ENCODE measurements at regions not wholly inside any gene's neighbourhood (a gene's known extent, or its start where the extent isn't known, plus 50 kb on each side); places are given as distances from the start of the nearest gene placed in this dataset.

- ChIA-PET POLR2A (no interaction called here), CTCF (no interaction called here)
- no peak for TF ChIP-seq CTCF (IDR thresholded peaks at IDR 0.05)
- intact Hi-C loops (cut with DNase I, micrococcal nuclease), result no loop called here
- Histone ChIP-seq H3K27me3 (ENCODE audit: control insufficient read depth in 1 of 2, insufficient read depth in 2 of 2, low read length in 2 of 2) (no peaks in the 10 kb centered on the region), H3K36me3 (ENCODE audit: insufficient read depth, low read length) (no peaks in the 10 kb centered on the region), H3K27ac (ENCODE audit: low read depth in 1 of 2, low read length in 2 of 2) (no peak overlapping the region), H3K4me3 (ENCODE audit: low read length) (no peak overlapping the region), H3K9me3 (ENCODE audit: control insufficient read depth in 1 of 2, insufficient read depth in 1 of 2, low read length in 2 of 2) (no peaks in the 10 kb centered on the region), H3K4me1 (ENCODE audit: insufficient read depth, low read length) (no peaks in the 10 kb centered on the region)
- ATAC-seq (ENCODE audit: poor library complexity) (no peak), DNase-seq (no peak)
- Mint-ChIP-seq H3K4me3 (no peak overlapping the region), H3K36me3 (ENCODE audit: low read depth) (no peaks in the 10 kb centered on the region), H3K27me3 (no peaks in the 10 kb centered on the region), H3K9me3 (peaks cover 5% of the 10 kb centered on the region), H3K4me1 (ENCODE audit: low read depth) (no peaks in the 10 kb centered on the region), H3K27ac (no peak overlapping the region)
These were observed 1037.8 kb downstream of the OTOL1 start for GRCh38 chr3:162534431-162534830.

GRCh38 chr3:162538491-162538890 lies 1041.9 kb downstream of the OTOL1 start:
- Histone ChIP-seq H3K27me3 (ENCODE audit: control insufficient read depth in 1 of 2, insufficient read depth in 2 of 2, low read length in 2 of 2) (no peaks in the 10 kb centered on the region), H3K27ac (ENCODE audit: low read depth in 1 of 2, low read length in 2 of 2) (no peak overlapping the region), H3K4me3 (ENCODE audit: low read length) (no peak overlapping the region), H3K36me3 (ENCODE audit: insufficient read depth, low read length) (no peaks in the 10 kb centered on the region), H3K9me3 (ENCODE audit: control insufficient read depth in 1 of 2, insufficient read depth in 1 of 2, low read length in 2 of 2) (no peaks in the 10 kb centered on the region), H3K4me1 (ENCODE audit: insufficient read depth, low read length) (no peaks in the 10 kb centered on the region)
- no peaks in the 10 kb centered on the region for H3K4me1 Mint-ChIP-seq (ENCODE audit: low read depth)
- H3K27ac Mint-ChIP-seq, result no peak overlapping the region
- no peaks in the 10 kb centered on the region for H3K27me3 Mint-ChIP-seq
- H3K4me3 Mint-ChIP-seq, result no peak overlapping the region
- DNase-seq (no peak), ATAC-seq (ENCODE audit: poor library complexity) (no peak)
- intact Hi-C loops (cut with DNase I, micrococcal nuclease), result no loop called here
- POLR2A ChIA-PET, result no interaction called here
- H3K9me3 Mint-ChIP-seq, result peaks cover 4% of the 10 kb centered on the region
- TF ChIP-seq CTCF (IDR thresholded peaks at IDR 0.05), result no peak
- no peaks in the 10 kb centered on the region for H3K36me3 Mint-ChIP-seq (ENCODE audit: low read depth)
- CTCF ChIA-PET, result no interaction called here

- POLR2A ChIA-PET, result no interaction called here
- DNase-seq, result no peak
- H3K4me1 Mint-ChIP-seq (ENCODE audit: low read depth), result no peaks in the 10 kb centered on the region
- H3K27ac Mint-ChIP-seq, result no peak overlapping the region
- no peaks in the 10 kb centered on the region for H3K36me3 ChIP-seq (ENCODE audit: insufficient read depth, low read length)
- no peak overlapping the region for H3K27ac ChIP-seq (ENCODE audit: low read depth in 1 of 2, low read length in 2 of 2)
- no peaks in the 10 kb centered on the region for H3K27me3 Mint-ChIP-seq
- H3K4me3 ChIP-seq (ENCODE audit: low read length), result no peak overlapping the region
- no peaks in the 10 kb centered on the region for H3K9me3 ChIP-seq (ENCODE audit: control insufficient read depth in 1 of 2, insufficient read depth in 1 of 2, low read length in 2 of 2)
- intact Hi-C loops (cut with DNase I, micrococcal nuclease), result no loop called here
- no peaks in the 10 kb centered on the region for H3K4me1 ChIP-seq (ENCODE audit: insufficient read depth, low read length)
- H3K27me3 ChIP-seq (ENCODE audit: control insufficient read depth in 1 of 2, insufficient read depth in 2 of 2, low read length in 2 of 2), result no peaks in the 10 kb centered on the region
- CTCF ChIA-PET, result no interaction called here
- ATAC-seq (ENCODE audit: poor library complexity), result no peak
- H3K36me3 Mint-ChIP-seq (ENCODE audit: low read depth), result no peaks in the 10 kb centered on the region
- no peak for TF ChIP-seq CTCF (IDR thresholded peaks at IDR 0.05)
- H3K4me3 Mint-ChIP-seq, result no peak overlapping the region
- H3K9me3 Mint-ChIP-seq, result peaks cover 4% of the 10 kb centered on the region
These were observed 1042.3 kb downstream of the OTOL1 start for GRCh38 chr3:162538906-162539305.

Data from CD4-positive, alpha-beta T cell (primary cell).